Thyroid gland (tissue), 4 donors: ENCODE measurements at regions not wholly inside any gene's neighbourhood (a gene's known extent, or its start where the extent isn't known, plus 50 kb on each side); places are given as distances from the start of the nearest gene placed in this dataset.

Experiments used
- DNase-seq, 2 donors: peaks; one replicate each; pipeline ENCODE4 v3.0.0-alpha.2; 2019
- H3K27ac ChIP-seq, 3 donors: fragments of 200-600 bp; sonication (generic); 1 replicate in 2 of 3; 2 replicates in 1 of 3; pipeline ENCODE4 v1.5.1; 2016 to 2019; ENCODE audit warnings: mild to moderate bottlenecking in 1 of 3, moderate library complexity in 1 of 3
- H3K27me3 ChIP-seq: fragments of 200-600 bp; sonication (generic); one replicate; pipeline ENCODE4 v1.5.1; 2019
- H3K36me3 ChIP-seq, 2 donors: fragments of 200-600 bp; sonication (generic); one replicate each; pipeline ENCODE4 v1.5.1; 2016 to 2019
- H3K4me1 ChIP-seq, 2 donors: fragments of 200-600 bp; sonication (generic); one replicate each; pipeline ENCODE4 v1.5.1; 2017 to 2019
- H3K4me3 ChIP-seq, 3 donors: fragments of 200-600 bp; sonication (generic); replicated peaks in 1 of 3; 1 replicate in 2 of 3; 2 replicates in 1 of 3; pipeline ENCODE4 v1.5.1; 2016; ENCODE audit warnings: mild to moderate bottlenecking in 1 of 3
- H3K9me3 ChIP-seq: fragments of 200-600 bp; sonication (generic); one replicate; pipeline ENCODE4 v1.5.1; 2017
- CTCF ChIP-seq, 6 experiments: fragments of 200-600 bp in 3 of 6; fragments of 450-650 bp in 3 of 6; sonication (generic) in 3 of 6; IDR thresholded peaks; one replicate each; pipeline ENCODE4 v1.5.1; 2016 to 2019; ENCODE audit warnings: antibody characterized with exemption in 6 of 6, mild to moderate bottlenecking in 2 of 6, inconsistent platforms in 1 of 6, moderate library complexity in 1 of 6
- POLR2A ChIP-seq, 2 donors: fragments of 450-650 bp; IDR thresholded peaks; one replicate each; pipeline ENCODE4 v1.6.1; 2017; ENCODE audit warnings: antibody characterized with exemption in 2 of 2, mild to moderate bottlenecking in 2 of 2, moderate library complexity in 1 of 2
- WGBS, 2 donors: methylation state at CpG; one replicate each; pipeline ENCODE4 v1.1.5; 2017; 5-methylcytosine and 5-hydroxymethylcytosine counted together
- intact Hi-C: fragments of 100-400 bp; cut with DNase I; formaldehyde crosslinking; loops from one replicate; pipeline ENCODE4 v1.15.1; 2023

- Histone ChIP-seq H3K36me3 (no peaks in the 10 kb centered on the region), H3K4me1 (no peaks in the 10 kb centered on the region), H3K9me3 (no peaks in the 10 kb centered on the region), H3K27me3 (no peaks in the 10 kb centered on the region), H3K27ac (no peak overlapping the region), H3K4me3 (no peak overlapping the region)
- no peak for TF ChIP-seq CTCF (IDR thresholded peaks at IDR 0.05)
- no peak for TF ChIP-seq POLR2A (IDR thresholded peaks at IDR 0.05)
- WGBS, 2 donors, result 73 to 84% methylated on average over 1 of the region's 1 CpG
- DNase-seq, result no peak
- intact Hi-C loops, result no loop called here
Observed at GRCh38 chr2:160672211-160672610, 178.6 kb upstream of the RBMS1 start.

- intact Hi-C loops, result no loop called here
- DNase-seq, result no peak
- TF ChIP-seq CTCF (IDR thresholded peaks at IDR 0.05) (no peak), POLR2A (IDR thresholded peaks at IDR 0.05) (no peak)
- Histone ChIP-seq H3K4me1 (no peaks in the 10 kb centered on the region), H3K27ac (no peak overlapping the region), H3K9me3 (no peaks in the 10 kb centered on the region), H3K27me3 (no peaks in the 10 kb centered on the region), H3K4me3 (no peak overlapping the region), H3K36me3 (no peaks in the 10 kb centered on the region)
- WGBS, 2 donors, result 86 to 91% methylated on average over 2 of the region's 2 CpGs
Observed at GRCh38 chr2:160674146-160674750, 180.6 kb upstream of the RBMS1 start.

- intact Hi-C loops, result no loop called here
- WGBS, 2 donors, result 95% methylated on average over 7 of the region's 7 CpGs
- TF ChIP-seq CTCF (IDR thresholded peaks at IDR 0.05) (no peak), POLR2A (IDR thresholded peaks at IDR 0.05) (no peak)
Observed at GRCh38 chr2:160679686-160680085, 186.1 kb upstream of the RBMS1 start.

GRCh38 chr2:160680294-160680693 lies 186.7 kb upstream of the RBMS1 start:
- Histone ChIP-seq H3K4me1 (no peaks in the 10 kb centered on the region), H3K36me3 (no peaks in the 10 kb centered on the region), H3K4me3 (no peak overlapping the region), H3K27me3 (no peaks in the 10 kb centered on the region), H3K27ac (no peak overlapping the region), H3K9me3 (no peaks in the 10 kb centered on the region)
- intact Hi-C loops, result no loop called here
- TF ChIP-seq CTCF (IDR thresholded peaks at IDR 0.05) (no peak), POLR2A (IDR thresholded peaks at IDR 0.05) (no peak)
- no peak for DNase-seq

More at GRCh38 chr2:160679686-160680085, 186.1 kb upstream of the RBMS1 start:
- no peak for DNase-seq
- H3K9me3 ChIP-seq, result no peaks in the 10 kb centered on the region
- no peaks in the 10 kb centered on the region for H3K4me1 ChIP-seq
- no peaks in the 10 kb centered on the region for H3K27me3 ChIP-seq
- no peak overlapping the region for H3K27ac ChIP-seq
- no peaks in the 10 kb centered on the region for H3K36me3 ChIP-seq
- H3K4me3 ChIP-seq, result no peak overlapping the region

GRCh38 chr2:160680974-160681373 lies 187.4 kb upstream of the RBMS1 start:
- intact Hi-C loops, result no loop called here
- no peak for DNase-seq
- H3K4me1 ChIP-seq, result no peaks in the 10 kb centered on the region
- H3K4me3 ChIP-seq, result no peak overlapping the region
- no peak for TF ChIP-seq POLR2A (IDR thresholded peaks at IDR 0.05)
- TF ChIP-seq CTCF (IDR thresholded peaks at IDR 0.05), result no peak
- H3K27ac ChIP-seq, result no peak overlapping the region
- no peaks in the 10 kb centered on the region for H3K36me3 ChIP-seq
- WGBS, 2 donors, result 94 to 96% methylated on average over 2 of the region's 2 CpGs
- no peaks in the 10 kb centered on the region for H3K9me3 ChIP-seq
- H3K27me3 ChIP-seq, result no peaks in the 10 kb centered on the region
